IMR-90 (cell line): ENCODE measurements at regions not wholly inside any gene's neighbourhood (a gene's known extent, or its start where the extent isn't known, plus 50 kb on each side); places are given as distances from the start of the nearest gene placed in this dataset.

Source experiments
- BHLHE40 ChIP-seq: fragments of 150-350 bp; IDR thresholded peaks from 2 replicates; pipeline ENCODE4 v1.6.1; 2016; ENCODE audit warnings: mild to moderate bottlenecking, low read depth, low read length
- CEBPB ChIP-seq: IDR thresholded peaks from 2 replicates; pipeline ENCODE4 v1.6.1; 2012; ENCODE audit warnings: low read depth, low read length, improper control_type of control experiment
- CHD1 ChIP-seq: IDR thresholded peaks from 2 replicates; pipeline ENCODE4 v1.6.1; 2012; ENCODE audit warnings: low read depth, low read length, improper control_type of control experiment
- FOS ChIP-seq: fragments of 150-350 bp; IDR thresholded peaks from 2 replicates; pipeline ENCODE4 v1.6.1; 2016; ENCODE audit warnings: low read depth, low read length
- MAFK ChIP-seq: IDR thresholded peaks from 2 replicates; pipeline ENCODE4 v1.6.1; 2012; ENCODE audit warnings: low read depth, low read length, improper control_type of control experiment
- MAZ ChIP-seq: IDR thresholded peaks from 2 replicates; pipeline ENCODE4 v1.6.1; 2012; ENCODE audit warnings: low read depth, mild to moderate bottlenecking, low read length, improper control_type of control experiment, moderate library complexity, borderline replicate concordance
- NFE2L2 ChIP-seq: fragments of 150-350 bp; IDR thresholded peaks from 2 replicates; pipeline ENCODE4 v1.6.1; 2016; ENCODE audit warnings: low read depth, mild to moderate bottlenecking, low read length
- POLR2A ChIP-seq: IDR thresholded peaks from 2 replicates; pipeline ENCODE4 v1.6.1; 2012; ENCODE audit warnings: mild to moderate bottlenecking, low read depth, low read length
- RAD21 ChIP-seq: IDR thresholded peaks from 2 replicates; pipeline ENCODE4 v1.6.1; 2012; ENCODE audit warnings: low read length, improper control_type of control experiment
- RFX5 ChIP-seq: IDR thresholded peaks from 2 replicates; pipeline ENCODE4 v1.8.0; 2012; ENCODE audit warnings: low read depth, mild to moderate bottlenecking, low read length, moderate library complexity
- SMC3 ChIP-seq: fragments of 150-350 bp; IDR thresholded peaks from 2 replicates; pipeline ENCODE4 v1.6.1; 2016; ENCODE audit warnings: low read depth, mild to moderate bottlenecking, antibody characterized with exemption, low read length, moderate library complexity
- TF ChIP-seq, protein P1 (sequence below): conservative IDR thresholded peaks from 2 replicates; pipeline ENCODE4 v1.5.1; 2012; ENCODE audit warnings: mild to moderate bottlenecking, low read depth, low read length, improper control_type of control experiment
- TF ChIP-seq, protein P2 (sequence below): fragments of 150-350 bp; IDR thresholded peaks from 2 replicates; pipeline ENCODE4 v1.6.1; 2016; ENCODE audit warnings: low read depth, mild to moderate bottlenecking, low read length, moderate library complexity, borderline replicate concordance

DNA sequence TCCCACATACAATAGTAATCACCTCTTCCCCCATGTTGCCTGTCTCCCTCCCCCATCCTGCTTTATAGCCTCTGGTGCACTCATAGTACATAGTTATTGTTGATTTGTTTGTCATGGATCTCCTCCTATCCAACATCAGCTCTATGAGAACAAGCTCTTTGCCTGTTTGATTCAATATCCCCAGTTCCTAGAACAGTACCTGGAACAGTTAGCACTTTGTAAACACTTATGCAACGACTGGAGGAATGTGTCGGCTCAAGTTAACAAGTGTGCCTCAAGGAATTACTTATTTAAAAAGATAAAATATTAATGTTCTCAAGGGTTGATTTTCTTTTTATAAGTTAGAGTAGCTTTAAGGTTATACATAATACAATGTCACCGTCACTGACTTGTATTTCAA, 271.6 kb upstream of the KAZN start:
- no peak for TF ChIP-seq RFX5
- no peak for TF ChIP-seq MAZ
- TF ChIP-seq RAD21, result no peak
- TF ChIP-seq, protein P1, sequence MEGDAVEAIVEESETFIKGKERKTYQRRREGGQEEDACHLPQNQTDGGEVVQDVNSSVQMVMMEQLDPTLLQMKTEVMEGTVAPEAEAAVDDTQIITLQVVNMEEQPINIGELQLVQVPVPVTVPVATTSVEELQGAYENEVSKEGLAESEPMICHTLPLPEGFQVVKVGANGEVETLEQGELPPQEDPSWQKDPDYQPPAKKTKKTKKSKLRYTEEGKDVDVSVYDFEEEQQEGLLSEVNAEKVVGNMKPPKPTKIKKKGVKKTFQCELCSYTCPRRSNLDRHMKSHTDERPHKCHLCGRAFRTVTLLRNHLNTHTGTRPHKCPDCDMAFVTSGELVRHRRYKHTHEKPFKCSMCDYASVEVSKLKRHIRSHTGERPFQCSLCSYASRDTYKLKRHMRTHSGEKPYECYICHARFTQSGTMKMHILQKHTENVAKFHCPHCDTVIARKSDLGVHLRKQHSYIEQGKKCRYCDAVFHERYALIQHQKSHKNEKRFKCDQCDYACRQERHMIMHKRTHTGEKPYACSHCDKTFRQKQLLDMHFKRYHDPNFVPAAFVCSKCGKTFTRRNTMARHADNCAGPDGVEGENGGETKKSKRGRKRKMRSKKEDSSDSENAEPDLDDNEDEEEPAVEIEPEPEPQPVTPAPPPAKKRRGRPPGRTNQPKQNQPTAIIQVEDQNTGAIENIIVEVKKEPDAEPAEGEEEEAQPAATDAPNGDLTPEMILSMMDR, result no peak
- no peak for TF ChIP-seq POLR2A
- no peak for TF ChIP-seq NFE2L2
- TF ChIP-seq CEBPB, result no peak
- no peak for TF ChIP-seq FOS
- no peak for TF ChIP-seq CHD1
- no peak for TF ChIP-seq MAFK
- TF ChIP-seq SMC3, result no peak
- no peak for TF ChIP-seq BHLHE40
- TF ChIP-seq, protein P2, sequence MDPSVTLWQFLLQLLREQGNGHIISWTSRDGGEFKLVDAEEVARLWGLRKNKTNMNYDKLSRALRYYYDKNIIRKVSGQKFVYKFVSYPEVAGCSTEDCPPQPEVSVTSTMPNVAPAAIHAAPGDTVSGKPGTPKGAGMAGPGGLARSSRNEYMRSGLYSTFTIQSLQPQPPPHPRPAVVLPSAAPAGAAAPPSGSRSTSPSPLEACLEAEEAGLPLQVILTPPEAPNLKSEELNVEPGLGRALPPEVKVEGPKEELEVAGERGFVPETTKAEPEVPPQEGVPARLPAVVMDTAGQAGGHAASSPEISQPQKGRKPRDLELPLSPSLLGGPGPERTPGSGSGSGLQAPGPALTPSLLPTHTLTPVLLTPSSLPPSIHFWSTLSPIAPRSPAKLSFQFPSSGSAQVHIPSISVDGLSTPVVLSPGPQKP, result no peak
